ENCODE measurements at regions not wholly inside any gene's neighbourhood (a gene's known extent, or its start where the extent isn't known, plus 50 kb on each side); places are given as distances from the start of the nearest gene placed in this dataset.

- Histone ChIP-seq H3K9me3 (ENCODE audit: insufficient read depth, low read depth, low read length) (no peaks in the 10 kb centered on the region), H3K27me3 (ENCODE audit: insufficient read depth, low read length) (no peaks in the 10 kb centered on the region), H3K9ac (ENCODE audit: low read length) (no peak overlapping the region), H2AFZ (ENCODE audit: low read depth, low read length) (no peak overlapping the region), H3K27ac (ENCODE audit: low read depth, low read length) (no peak overlapping the region), H3K4me1 (ENCODE audit: insufficient read depth, low read length) (peaks cover 15% of the 10 kb centered on the region), H3K4me2 (ENCODE audit: low read length) (no peak overlapping the region), H4K20me1 (ENCODE audit: insufficient read depth, low read length) (no peaks in the 10 kb centered on the region), H3K79me2 (ENCODE audit: insufficient read depth, low read length) (no peaks in the 10 kb centered on the region), H3K4me3 (ENCODE audit: insufficient read depth, low read depth, low read length) (no peak overlapping the region), H3K36me3 (ENCODE audit: insufficient read depth, low read length) (no peaks in the 10 kb centered on the region)
- no peaks in the 10 kb centered on the region for H3K36me3 Mint-ChIP-seq (ENCODE audit: low read depth, unreplicated experiment)
- H3K27ac Mint-ChIP-seq (ENCODE audit: unreplicated experiment), result peak overlapping the region; percentile 80
- H3K27me3 Mint-ChIP-seq (ENCODE audit: low read depth, unreplicated experiment), result no peaks in the 10 kb centered on the region
- peaks cover 43% of the 10 kb centered on the region for H3K4me1 Mint-ChIP-seq (ENCODE audit: low read depth, unreplicated experiment)
- H3K9me3 Mint-ChIP-seq (ENCODE audit: unreplicated experiment), result no peaks in the 10 kb centered on the region
- no peak for DNase-seq (ENCODE audit: low read depth)
- H3K4me3 Mint-ChIP-seq (ENCODE audit: unreplicated experiment), result no peak overlapping the region
- TF ChIP-seq CTCF (IDR thresholded peaks at IDR 0.05; ENCODE audit: insufficient read depth, low read depth, low read length) (no peak), EZH2 (IDR thresholded peaks at IDR 0.05; ENCODE audit: insufficient read depth, low read length) (no peak)
- no peak for FAIRE-seq
These were observed 69.2 kb upstream of the ARHGAP5 start for GRCh38 chr14:32007755-32008362.

DNA sequence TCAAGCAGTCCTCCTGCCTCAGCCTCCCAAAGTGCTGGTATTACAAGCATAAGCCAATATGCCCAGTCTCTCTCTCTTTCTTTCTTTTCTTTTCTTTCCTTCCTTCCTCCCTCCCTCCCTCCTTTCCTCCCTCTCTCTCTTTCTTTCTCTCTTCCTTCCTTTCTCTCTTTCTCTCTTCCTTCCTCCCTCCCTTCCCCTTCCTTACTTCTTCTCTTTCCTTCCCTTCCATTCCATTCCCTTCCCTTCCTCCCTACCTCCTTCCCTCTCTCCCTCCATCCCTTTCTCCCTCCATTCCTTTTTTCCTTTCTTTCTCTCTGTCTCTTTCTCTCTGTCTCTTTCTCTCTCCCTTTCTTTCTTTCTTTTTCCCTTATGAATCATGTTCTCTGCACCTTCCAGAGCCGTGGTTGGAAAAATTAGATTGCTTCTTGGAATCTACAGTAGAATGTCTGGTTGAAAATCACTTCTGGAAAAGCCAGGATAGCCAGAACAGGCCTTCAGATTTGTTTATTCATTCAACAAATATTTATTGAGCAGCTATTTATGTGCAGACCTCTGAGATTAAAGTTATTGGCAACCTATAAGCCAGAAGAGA lies 68.4 kb upstream of the ARHGAP5 start:
- H3K27me3 Mint-ChIP-seq (ENCODE audit: low read depth, unreplicated experiment), result no peaks in the 10 kb centered on the region
- no peak for TF ChIP-seq EZH2 (IDR thresholded peaks at IDR 0.05; ENCODE audit: insufficient read depth, low read length)
- no peak for TF ChIP-seq CTCF (IDR thresholded peaks at IDR 0.05; ENCODE audit: insufficient read depth, low read depth, low read length)
- Histone ChIP-seq H3K4me1 (ENCODE audit: insufficient read depth, low read length) (peaks cover 15% of the 10 kb centered on the region), H3K27ac (ENCODE audit: low read depth, low read length) (no peak overlapping the region), H4K20me1 (ENCODE audit: insufficient read depth, low read length) (no peaks in the 10 kb centered on the region), H3K36me3 (ENCODE audit: insufficient read depth, low read length) (no peaks in the 10 kb centered on the region), H3K4me2 (ENCODE audit: low read length) (no peak overlapping the region), H2AFZ (ENCODE audit: low read depth, low read length) (no peak overlapping the region), H3K9ac (ENCODE audit: low read length) (no peak overlapping the region), H3K79me2 (ENCODE audit: insufficient read depth, low read length) (no peaks in the 10 kb centered on the region), H3K4me3 (ENCODE audit: insufficient read depth, low read depth, low read length) (no peak overlapping the region), H3K27me3 (ENCODE audit: insufficient read depth, low read length) (no peaks in the 10 kb centered on the region), H3K9me3 (ENCODE audit: insufficient read depth, low read depth, low read length) (no peaks in the 10 kb centered on the region)
- H3K4me3 Mint-ChIP-seq (ENCODE audit: unreplicated experiment), result no peak overlapping the region
- DNase-seq (ENCODE audit: low read depth) (no peak), FAIRE-seq (no peak)
- no peak overlapping the region for H3K27ac Mint-ChIP-seq (ENCODE audit: unreplicated experiment)
- H3K4me1 Mint-ChIP-seq (ENCODE audit: low read depth, unreplicated experiment), result peaks cover 43% of the 10 kb centered on the region
- H3K36me3 Mint-ChIP-seq (ENCODE audit: low read depth, unreplicated experiment), result no peaks in the 10 kb centered on the region
- no peaks in the 10 kb centered on the region for H3K9me3 Mint-ChIP-seq (ENCODE audit: unreplicated experiment)
